ENCODE measurements at regions not wholly inside any gene's neighbourhood (a gene's known extent, or its start where the extent isn't known, plus 50 kb on each side); places are given as distances from the start of the nearest gene placed in this dataset.
A peak's percentile ranks its signal among the peaks of the same experiment; 100 is the strongest.
"Not testable (repeated sequence)": the region's sequence is repeated elsewhere in the genome, so short reads cannot be mapped to it uniquely, and the experiment has no call there.

GRCh38 chr16:88227722-88228482, 154.9 kb upstream of the ZNF469 start:
- H2BK15ac ChIP-seq (ENCODE audit: low read length); H3K79me2 ChIP-seq (ENCODE audit: control insufficient read depth in 1 of 2, insufficient read depth in 2 of 2, low read length in 2 of 2); H4K91ac ChIP-seq (replicated peaks; ENCODE audit: insufficient read length, low read length); H2AK5ac ChIP-seq (ENCODE audit: low read depth, low read length); H3K4me2 ChIP-seq (ENCODE audit: insufficient read depth in 1 of 2, low read depth in 2 of 2, low read length in 2 of 2); H3K4ac ChIP-seq (replicated peaks; ENCODE audit: insufficient read length, low read depth, low read length); H3K4me1 ChIP-seq (replicated peaks in 1 of 4; ENCODE audit: control insufficient read depth in 3 of 4, insufficient read depth in 4 of 4, low read length in 3 of 4); H3K23ac ChIP-seq (ENCODE audit: insufficient read length); H2BK120ac ChIP-seq (replicated peaks; ENCODE audit: low read depth, low read length); H3K4me3 ChIP-seq (ENCODE audit: extremely low read depth in 1 of 4, insufficient read depth in 2 of 4, low read depth in 3 of 4, low read length in 4 of 4); H3K36me3 ChIP-seq (ENCODE audit: control insufficient read depth in 2 of 4, insufficient read depth in 4 of 4, low read length in 3 of 4); POLR2A ChIA-PET (ENCODE audit: partially characterized antibody); H3K23me2 ChIP-seq (ENCODE audit: low read depth, low read length); H2BK5ac ChIP-seq (ENCODE audit: low read depth, low read length); H2BK20ac ChIP-seq (ENCODE audit: low read length); H2BK12ac ChIP-seq (ENCODE audit: low read depth, low read length); H3K79me1 ChIP-seq (ENCODE audit: low read depth, low read length); H3K9me3 ChIP-seq (ENCODE audit: insufficient read depth in 2 of 2, low read depth in 1 of 2, low read length in 1 of 2); H3K27ac ChIP-seq (ENCODE audit: low read depth, low read length); DNase-seq (ENCODE audit: low read depth in 1 of 2, low spot score in 2 of 2); H3K27me3 ChIP-seq (replicated peaks in 1 of 4; ENCODE audit: control insufficient read depth in 3 of 4, extremely low read depth in 1 of 4, insufficient read depth in 3 of 4, low read length in 3 of 4); H3K14ac ChIP-seq (ENCODE audit: insufficient read length); H3K56ac ChIP-seq (replicated peaks; ENCODE audit: insufficient read length, low read depth, low read length); H4K20me1 ChIP-seq (replicated peaks in 1 of 2; ENCODE audit: control insufficient read depth in 1 of 2, insufficient read depth in 2 of 2, low read length in 2 of 2); H4K5ac ChIP-seq (ENCODE audit: insufficient read length, low read depth, low read length); FAIRE-seq; H2AFZ ChIP-seq (ENCODE audit: low read length); CTCF ChIA-PET (ENCODE audit: partially characterized antibody); H3K18ac ChIP-seq (ENCODE audit: extremely low read depth, low read length); H3K9ac ChIP-seq (replicated peaks in 1 of 4; ENCODE audit: extremely low read depth in 1 of 4, low read depth in 3 of 4, low read length in 3 of 4): not testable (repeated sequence)
- H4K8ac ChIP-seq (ENCODE audit: extremely low read depth, insufficient read depth, low read length) = 0 out of 2 replicates have a peak overlapping the region, but pooled peaks have one; percentile 5
- WGBS, 2 experiments (ENCODE audit: extremely low coverage in 1 of 2, insufficient coverage in 1 of 2, insufficient read length in 1 of 2, insufficient replicate concordance in 2 of 2, low coverage in 1 of 2, low lambda C conversion rate in 2 of 2, missing lambda C conversion rate in 1 of 2) = 94% methylated on average over 21 of the region's 36 CpGs; no CpG with 5 or more reads in 1 of the 2 experiments

GRCh38 chr16:88228751-88229150, 154.0 kb upstream of the ZNF469 start:
- H3K18ac ChIP-seq (ENCODE audit: extremely low read depth, low read length); H2BK15ac ChIP-seq (ENCODE audit: low read length); H3K79me1 ChIP-seq (ENCODE audit: low read depth, low read length); H3K4me3 ChIP-seq (ENCODE audit: extremely low read depth in 1 of 4, insufficient read depth in 2 of 4, low read depth in 3 of 4, low read length in 4 of 4); H3K27me3 ChIP-seq (replicated peaks in 1 of 4; ENCODE audit: control insufficient read depth in 3 of 4, extremely low read depth in 1 of 4, insufficient read depth in 3 of 4, low read length in 3 of 4); H3K4ac ChIP-seq (replicated peaks; ENCODE audit: insufficient read length, low read depth, low read length); H3K23ac ChIP-seq (ENCODE audit: insufficient read length); H3K79me2 ChIP-seq (ENCODE audit: control insufficient read depth in 1 of 2, insufficient read depth in 2 of 2, low read length in 2 of 2); H3K36me3 ChIP-seq (ENCODE audit: control insufficient read depth in 2 of 4, insufficient read depth in 4 of 4, low read length in 3 of 4); H4K8ac ChIP-seq (ENCODE audit: extremely low read depth, insufficient read depth, low read length); H3K4me1 ChIP-seq (replicated peaks in 1 of 4; ENCODE audit: control insufficient read depth in 3 of 4, insufficient read depth in 4 of 4, low read length in 3 of 4); CTCF ChIA-PET (ENCODE audit: partially characterized antibody); H4K91ac ChIP-seq (replicated peaks; ENCODE audit: insufficient read length, low read length); H3K4me2 ChIP-seq (ENCODE audit: insufficient read depth in 1 of 2, low read depth in 2 of 2, low read length in 2 of 2); H3K23me2 ChIP-seq (ENCODE audit: low read depth, low read length); POLR2A ChIA-PET (ENCODE audit: partially characterized antibody); H4K5ac ChIP-seq (ENCODE audit: insufficient read length, low read depth, low read length); H2BK12ac ChIP-seq (ENCODE audit: low read depth, low read length); H4K20me1 ChIP-seq (replicated peaks in 1 of 2; ENCODE audit: control insufficient read depth in 1 of 2, insufficient read depth in 2 of 2, low read length in 2 of 2); H2AFZ ChIP-seq (ENCODE audit: low read length); DNase-seq (ENCODE audit: low read depth in 1 of 2, low spot score in 2 of 2); H2AK5ac ChIP-seq (ENCODE audit: low read depth, low read length); H2BK5ac ChIP-seq (ENCODE audit: low read depth, low read length); H3K14ac ChIP-seq (ENCODE audit: insufficient read length); H3K56ac ChIP-seq (replicated peaks; ENCODE audit: insufficient read length, low read depth, low read length); H3K9me3 ChIP-seq (ENCODE audit: insufficient read depth in 2 of 2, low read depth in 1 of 2, low read length in 1 of 2); H2BK20ac ChIP-seq (ENCODE audit: low read length); H3K9ac ChIP-seq (replicated peaks in 1 of 4; ENCODE audit: extremely low read depth in 1 of 4, low read depth in 3 of 4, low read length in 3 of 4); H3K27ac ChIP-seq (ENCODE audit: low read depth, low read length); H2BK120ac ChIP-seq (replicated peaks; ENCODE audit: low read depth, low read length): not testable (repeated sequence)
- FAIRE-seq = peak; percentile 69
- WGBS, 2 experiments (ENCODE audit: extremely low coverage in 1 of 2, insufficient coverage in 1 of 2, insufficient read length in 1 of 2, insufficient replicate concordance in 2 of 2, low coverage in 1 of 2, low lambda C conversion rate in 2 of 2, missing lambda C conversion rate in 1 of 2) = 89% methylated on average over 8 of the region's 8 CpGs; no CpG with 5 or more reads in 1 of the 2 experiments

Measured in H1 (cell line).